ENCODE measurements at regions not wholly inside any gene's neighbourhood (a gene's known extent, or its start where the extent isn't known, plus 50 kb on each side); places are given as distances from the start of the nearest gene placed in this dataset.
"Not testable (repeated sequence)": the region's sequence is repeated elsewhere in the genome, so short reads cannot be mapped to it uniquely, and the experiment has no call there.

DNA sequence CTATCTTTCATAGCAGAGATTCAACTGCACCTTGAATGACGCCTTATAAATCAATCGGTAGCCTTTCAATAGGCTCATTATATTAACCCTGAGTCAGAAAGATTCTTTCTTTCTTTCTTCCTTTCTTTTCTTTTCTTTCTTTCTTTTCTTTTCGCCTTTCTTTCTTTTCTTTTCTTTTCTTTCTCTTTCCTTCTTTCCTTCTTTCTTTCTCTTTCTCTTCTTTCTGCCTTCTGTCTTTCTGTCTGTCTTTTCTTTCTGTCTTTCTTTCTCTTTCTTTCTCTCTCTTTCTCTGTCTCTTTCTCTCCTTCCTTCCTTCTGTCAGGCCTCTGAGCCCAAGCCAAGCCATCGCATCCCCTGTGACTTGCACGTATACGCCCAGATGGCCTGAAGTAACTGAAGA is 86.0 kb upstream of the CLINT1 start:
- FAIRE-seq (no peak), DNase-seq (ENCODE audit: low spot score in 2 of 2) (no peak)

DNA sequence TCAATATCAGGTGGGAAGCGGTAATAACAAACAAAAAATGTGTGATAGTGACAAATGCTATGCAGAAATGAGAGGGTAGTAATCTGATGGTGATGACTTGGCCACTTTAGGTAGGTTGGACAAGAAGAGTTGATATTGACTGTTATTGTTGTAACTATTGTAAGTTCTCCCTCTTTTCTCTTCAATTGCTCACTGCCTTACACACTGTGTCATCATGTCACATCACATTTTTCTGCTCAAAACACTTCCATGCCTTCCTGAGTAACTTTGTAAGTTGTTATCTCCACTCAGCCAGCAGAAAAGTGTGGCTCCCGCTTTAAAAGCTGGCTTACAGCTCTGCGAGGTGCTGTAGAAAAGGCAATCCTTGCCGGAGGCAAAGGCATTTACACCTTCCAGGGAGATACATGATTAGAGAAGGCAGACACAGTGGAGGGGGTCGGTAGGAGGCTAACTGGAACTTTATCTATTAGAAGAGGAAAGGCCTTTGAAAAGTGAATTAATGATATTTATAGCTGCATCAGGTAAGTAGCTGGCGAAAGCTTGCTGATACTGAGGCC is 85.2 kb upstream of the CLINT1 start:
- DNase-seq (ENCODE audit: low spot score in 2 of 2): no peak
- no peak for FAIRE-seq

- DNase-seq (ENCODE audit: low spot score in 2 of 2) (no peak), FAIRE-seq (no peak)
Observed at GRCh38 chr5:157942595-157942994, 83.7 kb upstream of the CLINT1 start.

DNA sequence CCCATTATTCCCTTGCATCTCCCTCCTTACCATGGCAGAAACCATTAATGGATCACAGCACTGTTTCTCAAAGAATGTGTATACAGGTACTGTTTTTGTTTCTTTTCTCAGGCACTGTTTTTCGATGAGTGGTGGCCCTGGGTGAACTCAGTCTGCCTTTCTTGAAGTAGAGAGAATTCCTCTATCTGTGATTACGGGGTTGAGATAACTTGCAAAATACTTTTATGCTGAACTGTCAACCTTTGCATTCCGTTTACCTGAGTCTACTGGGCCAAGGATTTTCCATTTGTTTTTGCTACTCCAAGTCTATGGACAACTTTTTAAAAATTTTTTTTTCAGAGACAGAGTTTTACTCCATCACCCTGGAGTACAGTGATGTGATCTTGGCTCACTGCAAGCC is 82.7 kb upstream of the CLINT1 start:
- FAIRE-seq (no peak), DNase-seq (ENCODE audit: low spot score in 2 of 2) (no peak)

DNA sequence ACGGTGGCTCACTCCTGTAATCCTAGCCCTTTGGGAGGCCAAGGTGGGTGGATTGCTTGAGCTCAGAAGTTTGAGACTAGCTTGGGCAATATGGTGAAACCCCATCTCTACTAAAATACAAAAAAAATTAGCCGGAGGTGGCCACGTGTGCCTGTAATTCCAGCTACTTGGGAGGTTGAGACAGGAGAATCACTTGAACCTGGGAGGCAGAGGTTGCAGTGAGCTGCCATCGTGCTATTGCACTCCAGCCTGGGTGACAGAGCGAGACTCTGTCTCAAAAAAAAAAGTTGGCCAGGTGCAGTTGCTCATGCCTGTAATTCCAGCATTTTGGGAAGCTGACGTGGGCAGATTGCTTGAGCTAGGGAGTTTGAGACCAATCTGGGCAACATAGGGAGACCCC is 79.2 kb upstream of the CLINT1 start:
- DNase-seq (ENCODE audit: low spot score in 2 of 2); FAIRE-seq: not testable (repeated sequence)

DNA sequence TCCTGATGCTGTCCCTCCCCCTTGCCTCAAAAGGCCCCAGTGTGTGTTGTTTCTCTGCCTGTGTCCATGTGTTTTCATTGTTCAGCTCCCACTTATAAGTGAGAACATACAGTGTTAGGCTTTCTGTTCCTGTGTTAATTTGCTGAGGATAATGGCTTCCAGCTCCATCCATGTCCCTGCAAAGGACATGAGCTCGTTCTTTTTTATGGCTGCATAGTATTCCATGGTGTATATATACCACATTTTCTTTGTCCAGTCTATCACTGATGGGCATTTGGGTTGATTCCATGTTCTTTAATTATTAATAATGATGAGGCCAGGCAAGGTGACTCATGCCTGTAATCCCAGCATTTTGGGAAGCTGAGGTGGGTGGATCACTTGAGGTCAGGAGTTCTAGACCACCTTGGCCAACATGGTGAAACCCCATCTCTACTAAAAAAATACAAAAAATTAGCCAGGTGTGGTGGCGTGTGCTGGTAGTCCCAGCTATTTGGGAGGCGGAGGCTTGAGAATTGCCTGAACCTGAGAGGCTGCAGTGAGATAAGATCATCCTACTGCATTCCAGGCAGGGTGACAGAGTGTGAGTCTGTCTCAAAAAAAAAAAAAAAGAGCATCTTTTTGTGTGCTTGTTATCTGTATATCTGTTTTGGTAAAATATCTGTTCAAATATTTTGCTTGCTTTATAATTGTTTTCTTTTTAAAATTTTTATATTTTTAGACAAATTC is 78.0 kb upstream of the CLINT1 start:
- not testable (repeated sequence) for FAIRE-seq; DNase-seq (ENCODE audit: low spot score in 2 of 2)

DNA sequence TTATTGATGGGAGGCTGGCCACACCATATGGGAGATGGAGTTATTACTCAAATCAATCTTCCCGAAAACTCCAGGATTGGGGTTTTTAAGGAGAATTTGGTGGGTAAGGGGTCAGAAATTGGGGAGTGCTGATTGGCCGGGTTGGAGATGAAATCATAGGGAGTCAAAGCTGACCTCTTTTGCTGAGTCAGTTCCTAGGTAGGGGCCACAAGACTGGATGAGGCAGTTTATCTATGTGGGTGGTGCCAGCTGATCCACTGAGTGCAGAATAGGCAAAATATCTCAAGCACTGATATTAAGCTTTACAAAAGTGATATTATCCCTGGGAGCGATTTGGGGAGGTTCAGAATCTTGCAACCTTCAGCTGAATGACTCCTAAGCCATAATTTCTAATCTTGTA is 75.7 kb upstream of the CLINT1 start:
- no peak for FAIRE-seq
- DNase-seq (ENCODE audit: low spot score in 2 of 2): no peak

- FAIRE-seq: no peak
- no peak for DNase-seq (ENCODE audit: low spot score in 2 of 2)
Observed at GRCh38 chr5:157933005-157933404, 74.1 kb upstream of the CLINT1 start.

DNA sequence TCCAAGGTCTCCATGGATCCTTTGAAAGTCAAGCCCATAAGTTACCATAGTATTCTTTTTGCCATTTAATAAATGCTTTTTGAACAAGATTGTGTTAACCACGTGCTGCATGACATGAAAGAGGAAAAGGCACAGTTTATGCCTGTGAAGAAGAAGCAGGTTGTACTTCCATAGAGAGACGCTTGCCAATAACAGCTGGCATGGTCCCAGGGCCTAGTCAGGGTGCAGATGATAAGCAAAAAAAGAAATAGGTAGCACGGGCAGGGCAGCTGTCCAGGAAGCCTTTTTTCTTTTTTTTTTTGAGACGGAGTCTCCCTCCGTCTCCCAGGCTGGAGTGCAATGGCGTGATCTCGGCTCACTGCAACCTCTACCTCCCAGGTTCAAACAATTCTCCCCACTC is 71.8 kb upstream of the CLINT1 start:
- no peak for DNase-seq (ENCODE audit: low spot score in 2 of 2)

GRCh38 chr5:157926977-157927376 is 68.0 kb upstream of the CLINT1 start:
- DNase-seq (ENCODE audit: low spot score in 2 of 2) (no peak), FAIRE-seq (no peak)

More for the DNA sequence above, 71.8 kb upstream of the CLINT1 start:
- no peak for FAIRE-seq

- DNase-seq (ENCODE audit: low spot score in 2 of 2) (no peak), FAIRE-seq (no peak)
Observed at GRCh38 chr5:157925786-157926671, 67.1 kb upstream of the CLINT1 start.

- DNase-seq (ENCODE audit: low spot score in 2 of 2): no peak
- FAIRE-seq: no peak
Observed at GRCh38 chr5:157924931-157925729, 66.2 kb upstream of the CLINT1 start.

DNA sequence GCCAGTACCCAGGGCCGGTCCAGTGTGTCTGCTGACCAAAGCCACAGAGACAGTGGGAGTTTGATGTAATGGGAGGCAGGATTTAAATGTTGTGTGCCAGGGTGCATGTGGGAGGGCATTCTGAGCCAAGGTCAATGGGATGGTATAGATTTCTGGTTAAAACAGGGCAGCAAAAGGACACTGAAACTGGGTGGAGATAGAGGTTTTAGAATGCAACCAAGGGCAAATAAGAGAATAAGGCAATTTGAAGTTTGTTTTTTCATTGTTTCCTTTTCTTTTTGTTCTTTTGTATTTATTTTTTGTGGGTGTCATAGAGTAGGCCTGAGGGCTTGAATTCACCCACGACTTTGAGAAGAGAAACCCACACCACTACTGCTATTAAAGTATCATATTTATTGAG is 65.5 kb upstream of the CLINT1 start:
- no peak for DNase-seq (ENCODE audit: low spot score in 2 of 2)

DNA sequence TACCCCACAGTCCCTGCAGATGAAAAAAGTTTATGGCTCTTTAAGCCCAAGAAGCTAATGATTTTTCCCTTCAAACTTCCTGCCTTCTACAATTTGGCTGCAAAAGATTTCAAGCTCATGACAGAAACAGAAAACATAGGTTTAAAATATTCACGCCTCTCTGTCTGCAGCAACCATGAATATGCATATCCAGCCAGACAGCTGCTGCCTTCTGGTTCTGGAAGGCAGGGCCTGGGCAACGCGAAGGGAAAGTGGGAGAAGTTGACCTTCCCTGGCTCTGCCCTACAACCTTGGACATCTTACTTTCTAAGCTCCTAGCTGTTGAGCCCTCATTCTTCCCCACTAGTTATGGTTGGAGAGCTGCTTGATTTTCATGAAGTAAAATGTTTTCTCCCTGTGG is 64.8 kb upstream of the CLINT1 start:
- FAIRE-seq: no peak

More for the DNA sequence above, 65.5 kb upstream of the CLINT1 start:
- FAIRE-seq: no peak

DNA sequence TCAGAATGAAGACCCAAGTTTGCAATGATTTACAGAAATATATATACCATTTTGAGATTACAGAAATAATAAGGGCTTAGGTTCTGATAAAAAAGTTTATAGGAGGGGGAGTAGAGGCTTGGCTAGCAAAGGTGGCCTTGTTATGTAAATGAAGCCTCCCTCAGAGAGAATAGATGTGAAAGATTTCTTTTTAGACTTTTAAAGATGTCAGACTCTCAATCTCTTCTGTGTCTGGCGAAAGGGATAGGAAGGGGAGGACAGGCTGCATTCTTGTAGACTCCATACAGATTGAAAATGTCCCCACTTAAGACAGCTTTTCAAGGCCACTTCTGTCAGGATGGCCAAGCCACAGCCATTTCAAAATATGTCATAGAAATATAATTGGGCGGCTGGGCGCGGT is 63.1 kb upstream of the CLINT1 start:
- no peak for DNase-seq (ENCODE audit: low spot score in 2 of 2)
- no peak for FAIRE-seq

More for the DNA sequence above, 64.8 kb upstream of the CLINT1 start:
- no peak for DNase-seq (ENCODE audit: low spot score in 2 of 2)

DNA sequence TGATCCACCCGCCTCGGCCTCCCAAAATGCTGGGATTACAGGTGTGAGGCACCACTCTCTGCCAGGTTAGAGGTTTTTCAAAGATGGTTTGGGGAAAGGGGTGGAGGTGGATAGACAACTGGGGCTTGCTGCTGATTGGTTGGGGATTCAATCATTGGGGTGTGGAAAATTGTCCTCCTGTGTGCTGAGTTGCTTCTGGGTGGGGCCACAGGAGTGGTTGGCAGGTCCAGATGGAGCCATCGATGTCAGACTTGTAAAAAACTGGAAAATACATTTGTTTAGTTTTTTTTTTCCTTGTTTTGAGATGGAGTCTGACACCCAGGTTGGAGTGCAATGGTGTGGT is 61.9 kb upstream of the CLINT1 start:
- no peak for DNase-seq (ENCODE audit: low spot score in 2 of 2)
- no peak for FAIRE-seq

GRCh38 chr5:157918811-157919742 is 60.1 kb upstream of the CLINT1 start:
- FAIRE-seq: no peak

GRCh38 chr5:157917899-157918809 is 59.2 kb upstream of the CLINT1 start:
- DNase-seq (ENCODE audit: low spot score in 2 of 2) (no peak), FAIRE-seq (no peak)

More at GRCh38 chr5:157918811-157919742, 60.1 kb upstream of the CLINT1 start:
- DNase-seq (ENCODE audit: low spot score in 2 of 2): no peak

GRCh38 chr5:157917491-157917890 is 58.5 kb upstream of the CLINT1 start:
- DNase-seq (ENCODE audit: low spot score in 2 of 2): no peak
- no peak for FAIRE-seq

Measured in frontal cortex (tissue), 3 donors.